IMR-90 (cell line): ENCODE measurements at regions not wholly inside any gene's neighbourhood (a gene's known extent, or its start where the extent isn't known, plus 50 kb on each side); places are given as distances from the start of the nearest gene placed in this dataset.

Experiments
- ATAC-seq: fragments of 200-7000 bp; cut with Tn5 transposase; 2 replicates; pipeline ENCODE4 v1.9.1; 2020; ENCODE audit warnings: low read depth, mild to moderate bottlenecking, moderate library complexity
- BruUV-seq: library from RNA; stranded (reverse); fragments of 400-500 nt; replicated peaks from 2 replicates; lab custom pipeline; 2021; lab: Mats Ljungman, UMichigan
- CTCF ChIA-PET: fragments of 300-600 bp; formaldehyde crosslinking; extraction: SDS; loops from one replicate; lab custom pipeline; 2021; ENCODE audit warnings: antibody characterized with exemption; lab: Yijun Ruan, JAX
- POLR2A ChIA-PET: fragments of 300-600 bp; sonication (Branson Sonifier 250); formaldehyde crosslinking; loops from one replicate; lab custom pipeline; 2022; ENCODE audit warnings: antibody characterized with exemption; ENCODE audit not compliant: unreplicated experiment; lab: Charles Lee
- DNase-seq: peaks from one replicate; pipeline ENCODE4 v3.0.0; 2013
- H2AFZ ChIP-seq: replicated peaks from 2 replicates; pipeline ENCODE3; 2013; ENCODE audit warnings: low read length, mild to moderate bottlenecking; ENCODE audit not compliant: poor library complexity
- H2AK5ac ChIP-seq: 2 replicates; pipeline ENCODE4 v1.6.1; 2013; ENCODE audit warnings: low read depth, low read length, inconsistent platforms
- H2AK9ac ChIP-seq: replicated peaks from 2 replicates; pipeline ENCODE3; 2013; ENCODE audit warnings: mild to moderate bottlenecking, low read depth, low read length, moderate library complexity; ENCODE audit not compliant: poor library complexity
- H2BK120ac ChIP-seq: 2 replicates; pipeline ENCODE4 v1.6.1; 2013; ENCODE audit warnings: low read depth, low read length, inconsistent platforms
- H2BK15ac ChIP-seq: 3 replicates; pipeline ENCODE4 v1.6.1; 2013; ENCODE audit warnings: low read depth, low read length, inconsistent platforms
- H2BK20ac ChIP-seq: 2 replicates; pipeline ENCODE4 v1.6.1; 2013; ENCODE audit warnings: low read depth, mild to moderate bottlenecking, inconsistent platforms, low read length, moderate library complexity
- H2BK5ac ChIP-seq: 2 replicates; pipeline ENCODE4 v1.6.1; 2013; ENCODE audit warnings: mild to moderate bottlenecking, low read depth, low read length, inconsistent platforms; ENCODE audit not compliant: poor library complexity, severe bottlenecking
- H3K14ac ChIP-seq: replicated peaks from 2 replicates; pipeline ENCODE4 v1.6.1; 2013; ENCODE audit warnings: low read depth, low read length, inconsistent platforms
- H3K18ac ChIP-seq: 2 replicates; pipeline ENCODE4 v1.6.1; 2013; ENCODE audit warnings: low read depth, low read length, control low read depth
- H3K23ac ChIP-seq: 2 replicates; pipeline ENCODE4 v1.6.1; 2013; ENCODE audit warnings: low read depth, low read length, inconsistent platforms
- H3K27ac ChIP-seq: 2 replicates; pipeline ENCODE4 v1.5.1; 2013; ENCODE audit warnings: mild to moderate bottlenecking, control low read depth, low read length; ENCODE audit not compliant: insufficient read depth
- H3K27me3 ChIP-seq: 2 replicates; pipeline ENCODE4 v1.6.1; 2013; ENCODE audit warnings: low read length; ENCODE audit not compliant: control insufficient read depth, insufficient read depth
- H3K36me3 ChIP-seq: 2 replicates; pipeline ENCODE4 v1.6.1; 2013; ENCODE audit warnings: low read length, mixed read lengths; ENCODE audit not compliant: control insufficient read depth, insufficient read depth
- H3K4ac ChIP-seq: 2 replicates; pipeline ENCODE4 v1.6.1; 2013; ENCODE audit warnings: low read depth, low read length, inconsistent platforms
- H3K4me1 ChIP-seq: 2 replicates; pipeline ENCODE4 v1.6.1; 2013; ENCODE audit warnings: low read length, mixed read lengths; ENCODE audit not compliant: control insufficient read depth, insufficient read depth
- H3K4me2 ChIP-seq: 2 replicates; pipeline ENCODE4 v1.6.1; 2013; ENCODE audit warnings: low read depth, mild to moderate bottlenecking, control low read depth, low read length, moderate library complexity
- H3K4me3 ChIP-seq: 2 replicates; pipeline ENCODE4 v1.5.1; 2013; ENCODE audit warnings: low read depth, mild to moderate bottlenecking, control low read depth, low read length, moderate library complexity; ENCODE audit not compliant: insufficient read depth
- H3K56ac ChIP-seq: 2 replicates; pipeline ENCODE4 v1.6.1; 2013; ENCODE audit warnings: low read length, inconsistent platforms; ENCODE audit not compliant: insufficient read depth; ENCODE audit errors: extremely low read depth
- H3K79me1 ChIP-seq, 2 experiments: 2 replicates each; pipeline ENCODE4 v1.6.1; 2013; ENCODE audit warnings: low read length in 2 of 2, inconsistent platforms in 1 of 2, low read depth in 1 of 2
- H3K9ac ChIP-seq: 2 replicates; pipeline ENCODE4 v1.6.1; 2013; ENCODE audit warnings: low read depth, low read length, control low read depth
- H3K9me1 ChIP-seq: 2 replicates; pipeline ENCODE4 v1.6.1; 2013; ENCODE audit warnings: low read length, inconsistent platforms; ENCODE audit not compliant: insufficient read depth
- H3K9me3 ChIP-seq: 2 replicates; pipeline ENCODE4 v1.6.1; 2013; ENCODE audit warnings: low read length; ENCODE audit not compliant: control insufficient read depth, insufficient read depth
- H4K20me1 ChIP-seq: 2 replicates; pipeline ENCODE4 v1.6.1; 2013; ENCODE audit warnings: low read length, inconsistent platforms; ENCODE audit not compliant: insufficient read depth
- H4K5ac ChIP-seq: 2 replicates; pipeline ENCODE4 v1.6.1; 2013; ENCODE audit warnings: mild to moderate bottlenecking, low read depth, low read length, control low read depth
- H4K8ac ChIP-seq, 2 experiments: 2 replicates each; pipeline ENCODE4 v1.6.1; 2013; ENCODE audit warnings: low read depth in 2 of 2, low read length in 2 of 2, control low read depth in 1 of 2, inconsistent platforms in 1 of 2
- H4K91ac ChIP-seq: 2 replicates; pipeline ENCODE4 v1.6.1; 2013; ENCODE audit warnings: low read depth, low read length, inconsistent platforms; ENCODE audit not compliant: insufficient read depth
- BHLHE40 ChIP-seq: fragments of 150-350 bp; IDR thresholded peaks from 2 replicates; pipeline ENCODE4 v1.6.1; 2016; ENCODE audit warnings: mild to moderate bottlenecking, low read depth, low read length
- CEBPB ChIP-seq: IDR thresholded peaks from 2 replicates; pipeline ENCODE4 v1.6.1; 2012; ENCODE audit warnings: low read depth, low read length, improper control_type of control experiment
- MAFK ChIP-seq: IDR thresholded peaks from 2 replicates; pipeline ENCODE4 v1.6.1; 2012; ENCODE audit warnings: low read depth, low read length, improper control_type of control experiment
- POLR2A ChIP-seq: IDR thresholded peaks from 2 replicates; pipeline ENCODE4 v1.6.1; 2012; ENCODE audit warnings: mild to moderate bottlenecking, low read depth, low read length
- RCOR1 ChIP-seq: IDR thresholded peaks from 2 replicates; pipeline ENCODE4 v1.6.1; 2012; ENCODE audit warnings: mild to moderate bottlenecking, low read length, improper control_type of control experiment; ENCODE audit not compliant: insufficient replicate concordance
- WGBS, 2 experiments: methylation state at CpG; one replicate each; pipeline versions ENCODE4 v1.1.5 to v1.1.7; 2013; ENCODE audit warnings: missing lambda C conversion rate in 2 of 2; ENCODE audit not compliant: insufficient read length in 1 of 2; ENCODE audit errors: extremely low coverage in 2 of 2; 5-methylcytosine and 5-hydroxymethylcytosine counted together
- dilution Hi-C: fragments of 300-500 bp; cut with HindIII; formaldehyde crosslinking; loops from one replicate; pipeline ENCODE4 v1.14.3; 2018; ENCODE audit warnings: low sequenced_read_pairs; ENCODE audit not compliant: unreplicated experiment
- in situ Hi-C: fragments of 300-500 bp; cut with MboI; formaldehyde crosslinking; loops from 3 replicates; pipeline ENCODE4 v1.14.3; 2019; ENCODE audit warnings: low sequenced_read_pairs, inconsistent platforms, mixed read lengths
- intact Hi-C: fragments of 100-400 bp; cut with micrococcal nuclease; formaldehyde crosslinking; loops from 2 replicates; pipeline ENCODE4 v1.10.0; 2022
- TF ChIP-seq, protein P1 (sequence below): conservative IDR thresholded peaks from 2 replicates; pipeline ENCODE4 v1.5.1; 2012; ENCODE audit warnings: mild to moderate bottlenecking, low read depth, low read length, improper control_type of control experiment

DNA sequence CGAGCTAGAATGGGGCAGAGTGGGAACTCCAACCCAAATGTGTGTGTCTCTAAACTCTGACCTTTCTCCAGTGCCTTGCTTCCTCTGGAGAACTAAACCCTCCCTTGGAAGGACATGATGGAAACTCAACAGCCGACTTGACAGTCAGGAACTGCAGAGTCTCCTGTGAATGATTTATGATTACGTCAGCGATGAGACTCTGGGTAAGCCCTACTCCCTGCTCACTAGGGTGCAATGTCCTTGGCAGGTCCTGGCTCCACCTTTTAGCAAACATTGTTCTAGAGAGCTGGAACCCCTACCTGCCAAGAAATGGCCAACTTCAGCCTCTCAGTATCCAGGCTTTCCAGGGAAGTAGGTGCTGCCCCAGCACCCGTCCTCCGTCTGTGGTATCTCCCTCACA, 96.1 kb upstream of the CD82 start:
- H4K8ac ChIP-seq, result no peak overlapping the region
- H2AK5ac ChIP-seq, result no peak overlapping the region
- intact Hi-C loops, result no loop called here
- no peak overlapping the region for H3K4ac ChIP-seq
- H3K27ac ChIP-seq, result no peak overlapping the region
- in situ Hi-C loops, result no loop called here
- H4K5ac ChIP-seq, result no peak overlapping the region
- no peak overlapping the region for H2BK120ac ChIP-seq
- H2AFZ ChIP-seq, result no peak overlapping the region
- H3K9ac ChIP-seq, result no peak overlapping the region
- peaks cover 5% of the 10 kb centered on the region for H3K27me3 ChIP-seq
- H3K36me3 ChIP-seq, result no peaks in the 10 kb centered on the region
- H2AK9ac ChIP-seq, result no peak overlapping the region
- H3K4me1 ChIP-seq, result no peaks in the 10 kb centered on the region
- no peak overlapping the region for H3K4me3 ChIP-seq
- TF ChIP-seq, protein P1, sequence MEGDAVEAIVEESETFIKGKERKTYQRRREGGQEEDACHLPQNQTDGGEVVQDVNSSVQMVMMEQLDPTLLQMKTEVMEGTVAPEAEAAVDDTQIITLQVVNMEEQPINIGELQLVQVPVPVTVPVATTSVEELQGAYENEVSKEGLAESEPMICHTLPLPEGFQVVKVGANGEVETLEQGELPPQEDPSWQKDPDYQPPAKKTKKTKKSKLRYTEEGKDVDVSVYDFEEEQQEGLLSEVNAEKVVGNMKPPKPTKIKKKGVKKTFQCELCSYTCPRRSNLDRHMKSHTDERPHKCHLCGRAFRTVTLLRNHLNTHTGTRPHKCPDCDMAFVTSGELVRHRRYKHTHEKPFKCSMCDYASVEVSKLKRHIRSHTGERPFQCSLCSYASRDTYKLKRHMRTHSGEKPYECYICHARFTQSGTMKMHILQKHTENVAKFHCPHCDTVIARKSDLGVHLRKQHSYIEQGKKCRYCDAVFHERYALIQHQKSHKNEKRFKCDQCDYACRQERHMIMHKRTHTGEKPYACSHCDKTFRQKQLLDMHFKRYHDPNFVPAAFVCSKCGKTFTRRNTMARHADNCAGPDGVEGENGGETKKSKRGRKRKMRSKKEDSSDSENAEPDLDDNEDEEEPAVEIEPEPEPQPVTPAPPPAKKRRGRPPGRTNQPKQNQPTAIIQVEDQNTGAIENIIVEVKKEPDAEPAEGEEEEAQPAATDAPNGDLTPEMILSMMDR, result no peak
- TF ChIP-seq RCOR1 (no peak), BHLHE40 (no peak), POLR2A (no peak), MAFK (no peak), CEBPB (no peak)
- no peak overlapping the region for H3K14ac ChIP-seq
- no peak overlapping the region for H3K56ac ChIP-seq
- WGBS, 2 experiments, result no CpG with 5 or more reads among the region's 6 CpGs
- no peak overlapping the region for H3K4me2 ChIP-seq
- H2BK15ac ChIP-seq, result no peak overlapping the region
- H2BK20ac ChIP-seq, result no peak overlapping the region
- H3K79me1 ChIP-seq, result no peaks in the 10 kb centered on the region
- no peak overlapping the region for H4K91ac ChIP-seq
- DNase-seq (no peak), ATAC-seq (no peak)
- BruUV-seq, result no TSS peak
- no peak overlapping the region for H2BK5ac ChIP-seq
- POLR2A ChIA-PET, result no interaction called here
- no peak overlapping the region for H3K18ac ChIP-seq
- no peaks in the 10 kb centered on the region for H3K9me3 ChIP-seq
- dilution Hi-C loops, result no loop called here
- H3K23ac ChIP-seq, result no peak overlapping the region
- no peaks in the 10 kb centered on the region for H3K9me1 ChIP-seq
- H4K20me1 ChIP-seq, result no peaks in the 10 kb centered on the region
- CTCF ChIA-PET, result interaction anchor here (0.5 kb wide), 1 partner anchor 333 kb away, joined by 5 read pairs; no protein-coding TSS in a partner anchor
